WTC11 (cell line): ENCODE measurements at regions not wholly inside any gene's neighbourhood (a gene's known extent, or its start where the extent isn't known, plus 50 kb on each side); places are given as distances from the start of the nearest gene placed in this dataset.

Source experiments
- FOXK1 ChIP-seq: sonication (generic); formaldehyde crosslinking; IDR thresholded peaks from 2 replicates; pipeline ENCODE4 v1.8.0; 2022; ENCODE audit warnings: mild to moderate bottlenecking, moderate library complexity, missing genetic modification reagents
- MYBL2 ChIP-seq: sonication (generic); formaldehyde crosslinking; IDR thresholded peaks from 2 replicates; pipeline ENCODE4 v1.8.1; 2023; ENCODE audit warnings: mild to moderate bottlenecking, moderate library complexity, missing genetic modification reagents
- PRRX2 ChIP-seq: fragments of 250-450 bp; sonication (Bioruptor Pico); IDR thresholded peaks from 2 replicates; pipeline ENCODE4 v1.8.0; 2021; ENCODE audit warnings: mild to moderate bottlenecking
- ZBTB21 ChIP-seq: sonication (generic); formaldehyde crosslinking; IDR thresholded peaks from 2 replicates; pipeline ENCODE4 v1.8.1; 2023; ENCODE audit warnings: mild to moderate bottlenecking, missing genetic modification reagents, borderline replicate concordance
- TF ChIP-seq, protein P1 (sequence below): sonication (generic); formaldehyde crosslinking; IDR thresholded peaks from 2 replicates; pipeline ENCODE4 v1.8.1; 2023; ENCODE audit warnings: mild to moderate bottlenecking, missing genetic modification reagents, moderate library complexity
- TF ChIP-seq, protein P2 (sequence below): fragments of 200-600 bp; IDR thresholded peaks from 2 replicates; pipeline ENCODE4 v1.8.0; 2022; ENCODE audit warnings: antibody characterized with exemption
- TF ChIP-seq, protein P3 (sequence below): sonication (generic); formaldehyde crosslinking; IDR thresholded peaks from 2 replicates; pipeline ENCODE4 v1.8.0; 2022; ENCODE audit warnings: mild to moderate bottlenecking, missing genetic modification reagents
- TF ChIP-seq, protein P4 (sequence below): sonication (generic); formaldehyde crosslinking; IDR thresholded peaks from 2 replicates; pipeline ENCODE4 v1.8.0; 2022; ENCODE audit warnings: mild to moderate bottlenecking, missing genetic modification reagents

DNA sequence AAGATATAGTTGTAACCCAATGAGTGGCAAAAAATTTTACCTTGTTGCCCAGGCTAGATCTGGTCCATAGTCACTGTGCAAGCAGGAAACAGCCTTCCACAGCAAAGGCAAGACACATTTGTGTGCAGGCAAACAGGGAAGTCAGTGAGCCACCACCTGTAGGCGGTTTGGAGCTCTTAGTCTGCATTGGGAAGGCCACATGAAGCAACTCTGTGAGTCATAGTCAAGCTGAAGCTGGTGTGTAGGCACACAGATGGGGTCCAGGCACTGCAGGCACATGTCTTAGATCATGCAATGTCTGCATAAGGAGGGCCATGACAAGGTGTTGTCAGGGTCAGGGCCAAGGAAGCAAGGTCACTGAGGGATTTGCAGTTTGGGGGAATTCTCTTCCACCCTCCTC is 543.2 kb upstream of the EPHA7 start:
- TF ChIP-seq, protein P1, sequence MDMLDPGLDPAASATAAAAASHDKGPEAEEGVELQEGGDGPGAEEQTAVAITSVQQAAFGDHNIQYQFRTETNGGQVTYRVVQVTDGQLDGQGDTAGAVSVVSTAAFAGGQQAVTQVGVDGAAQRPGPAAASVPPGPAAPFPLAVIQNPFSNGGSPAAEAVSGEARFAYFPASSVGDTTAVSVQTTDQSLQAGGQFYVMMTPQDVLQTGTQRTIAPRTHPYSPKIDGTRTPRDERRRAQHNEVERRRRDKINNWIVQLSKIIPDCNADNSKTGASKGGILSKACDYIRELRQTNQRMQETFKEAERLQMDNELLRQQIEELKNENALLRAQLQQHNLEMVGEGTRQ = no peak
- TF ChIP-seq, protein P2, sequence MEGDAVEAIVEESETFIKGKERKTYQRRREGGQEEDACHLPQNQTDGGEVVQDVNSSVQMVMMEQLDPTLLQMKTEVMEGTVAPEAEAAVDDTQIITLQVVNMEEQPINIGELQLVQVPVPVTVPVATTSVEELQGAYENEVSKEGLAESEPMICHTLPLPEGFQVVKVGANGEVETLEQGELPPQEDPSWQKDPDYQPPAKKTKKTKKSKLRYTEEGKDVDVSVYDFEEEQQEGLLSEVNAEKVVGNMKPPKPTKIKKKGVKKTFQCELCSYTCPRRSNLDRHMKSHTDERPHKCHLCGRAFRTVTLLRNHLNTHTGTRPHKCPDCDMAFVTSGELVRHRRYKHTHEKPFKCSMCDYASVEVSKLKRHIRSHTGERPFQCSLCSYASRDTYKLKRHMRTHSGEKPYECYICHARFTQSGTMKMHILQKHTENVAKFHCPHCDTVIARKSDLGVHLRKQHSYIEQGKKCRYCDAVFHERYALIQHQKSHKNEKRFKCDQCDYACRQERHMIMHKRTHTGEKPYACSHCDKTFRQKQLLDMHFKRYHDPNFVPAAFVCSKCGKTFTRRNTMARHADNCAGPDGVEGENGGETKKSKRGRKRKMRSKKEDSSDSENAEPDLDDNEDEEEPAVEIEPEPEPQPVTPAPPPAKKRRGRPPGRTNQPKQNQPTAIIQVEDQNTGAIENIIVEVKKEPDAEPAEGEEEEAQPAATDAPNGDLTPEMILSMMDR = no peak
- TF ChIP-seq MYBL2 (CRISPR knock-in tag) (no peak), FOXK1 (CRISPR knock-in tag) (no peak), ZBTB21 (no peak), PRRX2 (CRISPR knock-in tag) (no peak)
- TF ChIP-seq, protein P3, sequence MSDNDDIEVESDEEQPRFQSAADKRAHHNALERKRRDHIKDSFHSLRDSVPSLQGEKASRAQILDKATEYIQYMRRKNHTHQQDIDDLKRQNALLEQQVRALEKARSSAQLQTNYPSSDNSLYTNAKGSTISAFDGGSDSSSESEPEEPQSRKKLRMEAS (CRISPR knock-in tag) = no peak
- TF ChIP-seq, protein P4, sequence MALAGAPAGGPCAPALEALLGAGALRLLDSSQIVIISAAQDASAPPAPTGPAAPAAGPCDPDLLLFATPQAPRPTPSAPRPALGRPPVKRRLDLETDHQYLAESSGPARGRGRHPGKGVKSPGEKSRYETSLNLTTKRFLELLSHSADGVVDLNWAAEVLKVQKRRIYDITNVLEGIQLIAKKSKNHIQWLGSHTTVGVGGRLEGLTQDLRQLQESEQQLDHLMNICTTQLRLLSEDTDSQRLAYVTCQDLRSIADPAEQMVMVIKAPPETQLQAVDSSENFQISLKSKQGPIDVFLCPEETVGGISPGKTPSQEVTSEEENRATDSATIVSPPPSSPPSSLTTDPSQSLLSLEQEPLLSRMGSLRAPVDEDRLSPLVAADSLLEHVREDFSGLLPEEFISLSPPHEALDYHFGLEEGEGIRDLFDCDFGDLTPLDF (CRISPR knock-in tag) = no peak
